ENCODE measurements at regions not wholly inside any gene's neighbourhood (a gene's known extent, or its start where the extent isn't known, plus 50 kb on each side); places are given as distances from the start of the nearest gene placed in this dataset.
"Not testable (repeated sequence)": the region's sequence is repeated elsewhere in the genome, so short reads cannot be mapped to it uniquely, and the experiment has no call there.

DNA sequence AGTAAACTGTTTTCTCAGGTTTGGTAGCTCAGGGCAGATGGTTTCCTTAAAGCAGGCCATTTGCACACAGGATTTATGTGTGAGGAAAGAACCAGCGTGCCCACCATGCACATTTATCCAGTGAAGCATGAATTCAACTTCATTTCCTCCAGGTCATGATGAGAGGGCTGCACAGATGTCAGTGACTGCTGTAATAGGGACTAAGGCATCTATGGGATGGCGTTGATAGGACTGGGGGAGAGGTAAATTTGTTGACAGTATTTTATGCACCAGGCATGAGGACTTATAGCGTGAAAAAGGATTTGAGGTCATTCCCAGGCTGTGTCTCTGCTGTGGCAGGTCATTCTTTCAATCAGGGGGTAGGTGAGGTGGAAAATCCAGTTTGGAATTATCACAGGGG lies 302.9 kb downstream of the XPNPEP1 start:
- DNase-seq: no peak
- no peaks in the 10 kb centered on the region for H3K27me3 ChIP-seq
- intact Hi-C loops (cut with DNase I): no loop called here
- H3K36me3 ChIP-seq: no peaks in the 10 kb centered on the region
- 49 to 59% methylated on average over 3 of the region's 3 CpGs for WGBS, 2 donors
- TF ChIP-seq, protein P1, sequence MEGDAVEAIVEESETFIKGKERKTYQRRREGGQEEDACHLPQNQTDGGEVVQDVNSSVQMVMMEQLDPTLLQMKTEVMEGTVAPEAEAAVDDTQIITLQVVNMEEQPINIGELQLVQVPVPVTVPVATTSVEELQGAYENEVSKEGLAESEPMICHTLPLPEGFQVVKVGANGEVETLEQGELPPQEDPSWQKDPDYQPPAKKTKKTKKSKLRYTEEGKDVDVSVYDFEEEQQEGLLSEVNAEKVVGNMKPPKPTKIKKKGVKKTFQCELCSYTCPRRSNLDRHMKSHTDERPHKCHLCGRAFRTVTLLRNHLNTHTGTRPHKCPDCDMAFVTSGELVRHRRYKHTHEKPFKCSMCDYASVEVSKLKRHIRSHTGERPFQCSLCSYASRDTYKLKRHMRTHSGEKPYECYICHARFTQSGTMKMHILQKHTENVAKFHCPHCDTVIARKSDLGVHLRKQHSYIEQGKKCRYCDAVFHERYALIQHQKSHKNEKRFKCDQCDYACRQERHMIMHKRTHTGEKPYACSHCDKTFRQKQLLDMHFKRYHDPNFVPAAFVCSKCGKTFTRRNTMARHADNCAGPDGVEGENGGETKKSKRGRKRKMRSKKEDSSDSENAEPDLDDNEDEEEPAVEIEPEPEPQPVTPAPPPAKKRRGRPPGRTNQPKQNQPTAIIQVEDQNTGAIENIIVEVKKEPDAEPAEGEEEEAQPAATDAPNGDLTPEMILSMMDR (IDR thresholded peaks at IDR 0.05): no peak
- no peak for TF ChIP-seq EP300 (IDR thresholded peaks at IDR 0.05)
- no peak overlapping the region for H3K4me3 ChIP-seq
- no peaks in the 10 kb centered on the region for H3K9me3 ChIP-seq
- no peaks in the 10 kb centered on the region for H3K4me1 ChIP-seq
- H3K27ac ChIP-seq: no peak overlapping the region

DNA sequence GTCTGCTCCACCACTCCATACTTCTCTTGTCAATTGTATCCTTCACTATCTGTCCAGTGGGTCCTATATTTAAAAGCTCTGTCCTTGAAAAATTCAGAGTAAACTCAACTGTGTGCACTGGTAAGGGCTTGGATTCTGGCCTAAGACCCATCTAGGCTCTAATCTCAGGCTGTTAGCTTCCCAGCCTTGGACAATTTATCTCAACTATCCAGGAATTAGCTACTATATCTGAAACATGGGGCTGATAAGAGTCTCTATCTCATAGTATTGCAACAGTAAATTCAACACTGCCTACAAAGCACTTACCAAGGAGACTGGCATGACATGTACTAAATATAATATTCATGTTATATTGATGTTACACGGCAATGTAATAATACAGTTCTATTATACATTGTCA lies 303.4 kb downstream of the XPNPEP1 start:
- DNase-seq: no peak
- no peak overlapping the region for H3K4me3 ChIP-seq
- WGBS, 2 donors: 93 to 95% methylated on average over 1 of the region's 1 CpG
- no peak overlapping the region for H3K27ac ChIP-seq
- TF ChIP-seq POLR2AphosphoS5 (IDR thresholded peaks at IDR 0.05): no peak
- TF ChIP-seq, protein P1 (IDR thresholded peaks at IDR 0.05): no peak
- no peak for TF ChIP-seq POLR2A (IDR thresholded peaks at IDR 0.05)
- TF ChIP-seq EP300 (IDR thresholded peaks at IDR 0.05): no peak
- H3K36me3 ChIP-seq: no peaks in the 10 kb centered on the region
- no peaks in the 10 kb centered on the region for H3K4me1 ChIP-seq
- no peaks in the 10 kb centered on the region for H3K27me3 ChIP-seq
- no peaks in the 10 kb centered on the region for H3K9me3 ChIP-seq
- intact Hi-C loops (cut with DNase I): no loop called here

DNA sequence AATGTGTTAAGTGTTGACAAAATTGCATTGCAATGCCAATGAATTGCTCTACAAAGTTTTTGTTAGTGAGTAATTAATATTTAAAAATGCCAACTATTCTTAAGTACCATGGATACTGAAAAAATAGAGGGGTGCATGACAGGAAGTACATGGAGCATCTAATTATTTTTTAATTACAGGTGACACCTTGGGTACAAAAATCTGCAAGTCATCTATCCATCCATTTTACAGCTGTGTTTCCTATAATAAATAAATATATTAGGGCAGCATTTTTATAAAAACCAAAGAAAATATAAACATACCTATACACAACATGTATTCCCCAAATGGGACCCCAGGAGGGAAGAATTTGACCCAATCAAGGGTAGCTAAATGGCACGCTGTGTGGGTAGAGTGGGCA lies 304.6 kb downstream of the XPNPEP1 start:
- Histone ChIP-seq H3K27me3 (no peaks in the 10 kb centered on the region), H3K9me3 (no peaks in the 10 kb centered on the region), H3K4me3 (no peak overlapping the region), H3K27ac (no peak overlapping the region), H3K4me1 (no peaks in the 10 kb centered on the region), H3K36me3 (no peaks in the 10 kb centered on the region)
- intact Hi-C loops (cut with DNase I): no loop called here
- DNase-seq: no peak
- TF ChIP-seq, protein P1 (IDR thresholded peaks at IDR 0.05): no peak
- TF ChIP-seq EP300 (IDR thresholded peaks at IDR 0.05) (no peak), POLR2A (IDR thresholded peaks at IDR 0.05) (no peak), POLR2AphosphoS5 (IDR thresholded peaks at IDR 0.05) (no peak)
- WGBS, 2 donors: 90 to 92% methylated on average over 1 of the region's 1 CpG

DNA sequence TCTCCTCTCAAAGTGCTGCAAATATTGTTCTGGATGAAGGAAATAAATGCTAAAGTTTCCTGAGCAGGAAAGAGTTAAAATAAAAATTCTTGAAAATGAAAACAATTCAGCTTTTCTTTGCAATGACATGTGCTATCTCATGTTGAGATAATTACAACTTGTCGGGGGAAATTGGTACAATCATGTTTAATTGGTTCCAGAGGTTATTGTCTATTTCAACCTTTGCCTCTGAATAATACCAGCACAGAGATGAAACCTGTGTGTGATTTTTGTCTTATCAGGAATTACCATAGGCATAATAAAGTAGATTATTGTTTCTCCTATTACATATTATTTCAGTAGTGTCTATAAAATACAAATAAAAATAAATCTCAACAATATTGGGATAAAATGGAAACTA lies 305.0 kb downstream of the XPNPEP1 start:
- WGBS, 2 donors: 0% methylated on average over 1 of the region's 1 CpG
- DNase-seq: no peak
- no peaks in the 10 kb centered on the region for H3K27me3 ChIP-seq
- intact Hi-C loops (cut with DNase I): no loop called here
- no peaks in the 10 kb centered on the region for H3K36me3 ChIP-seq
- TF ChIP-seq POLR2A (IDR thresholded peaks at IDR 0.05) (no peak), POLR2AphosphoS5 (IDR thresholded peaks at IDR 0.05) (no peak), EP300 (IDR thresholded peaks at IDR 0.05) (no peak)
- TF ChIP-seq, protein P1 (IDR thresholded peaks at IDR 0.05): no peak
- no peaks in the 10 kb centered on the region for H3K4me1 ChIP-seq
- H3K4me3 ChIP-seq: no peak overlapping the region
- H3K27ac ChIP-seq: no peak overlapping the region
- H3K9me3 ChIP-seq: no peaks in the 10 kb centered on the region

DNA sequence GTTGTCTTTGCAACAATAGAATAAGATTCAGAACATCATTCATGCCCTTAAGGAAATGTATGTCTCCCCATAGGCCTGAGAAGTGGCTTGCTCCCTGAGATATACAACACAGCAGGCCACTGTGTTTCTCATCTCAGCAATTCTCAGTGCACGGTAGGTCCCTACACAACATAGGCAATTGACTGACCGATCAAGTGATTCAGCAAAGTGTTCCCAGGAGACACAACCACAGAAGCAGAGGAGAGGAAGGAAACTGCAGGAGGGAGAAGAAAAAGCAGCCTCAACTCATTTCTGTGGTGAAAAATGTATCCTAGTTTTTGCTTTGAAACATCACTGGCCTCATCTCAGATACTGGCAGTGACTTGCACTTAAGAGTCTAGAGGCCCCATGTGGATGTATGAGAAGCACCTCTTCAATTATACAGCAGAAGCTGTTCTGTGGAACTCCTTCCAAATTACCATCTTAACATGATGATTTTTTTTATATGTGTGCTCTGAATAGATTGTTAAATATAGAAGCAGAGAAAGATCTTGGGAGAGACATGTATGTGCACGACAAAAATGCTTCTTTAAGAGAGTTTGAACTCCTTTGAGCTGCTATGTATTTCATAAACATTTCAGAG lies 306.8 kb downstream of the XPNPEP1 start:
- H3K36me3 ChIP-seq: no peaks in the 10 kb centered on the region
- no peaks in the 10 kb centered on the region for H3K27me3 ChIP-seq
- H3K9me3 ChIP-seq: no peaks in the 10 kb centered on the region
- no peak overlapping the region for H3K27ac ChIP-seq
- DNase-seq: no peak
- intact Hi-C loops (cut with DNase I): no loop called here
- H3K4me1 ChIP-seq: no peaks in the 10 kb centered on the region
- TF ChIP-seq POLR2A (IDR thresholded peaks at IDR 0.05) (no peak), EP300 (IDR thresholded peaks at IDR 0.05) (no peak)
- 72 to 86% methylated on average over 3 of the region's 3 CpGs for WGBS, 2 donors
- H3K4me3 ChIP-seq: no peak overlapping the region

DNA sequence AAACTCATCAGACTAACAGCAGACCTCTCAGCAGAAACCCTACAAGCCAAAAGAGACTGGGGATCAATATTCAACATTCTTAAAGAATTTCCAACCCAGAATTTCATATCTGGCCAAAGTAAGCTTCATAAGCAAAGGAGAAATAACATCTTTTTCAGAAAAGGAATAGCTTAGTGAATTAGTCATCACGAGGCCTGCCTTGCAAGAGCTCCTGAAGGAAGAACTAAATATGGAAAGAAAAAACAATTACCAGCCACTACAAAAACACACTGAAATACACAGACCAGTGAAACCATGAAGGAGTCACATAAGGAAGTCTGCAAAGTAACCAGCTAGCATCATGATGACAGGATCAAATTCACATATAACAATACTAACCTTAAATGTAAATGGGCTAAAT lies 328.0 kb downstream of the XPNPEP1 start:
- H3K27me3 ChIP-seq; H3K36me3 ChIP-seq; intact Hi-C loops (cut with DNase I); DNase-seq; H3K9me3 ChIP-seq; H3K4me1 ChIP-seq; H3K27ac ChIP-seq; H3K4me3 ChIP-seq: not testable (repeated sequence)
- WGBS, 2 donors: 75 to 78% methylated on average over 1 of the region's 1 CpG
